H1 (cell line): ENCODE measurements at regions not wholly inside any gene's neighbourhood (a gene's known extent, or its start where the extent isn't known, plus 50 kb on each side); places are given as distances from the start of the nearest gene placed in this dataset.

ENCODE experiments used
- CHD7 ChIP-seq: fragments of 300-600 bp; sonication (generic); IDR thresholded peaks from 2 replicates; pipeline ENCODE4 v1.7.1; 2012; ENCODE audit warnings: low read length, moderate library complexity, mild to moderate bottlenecking, inconsistent platforms; ENCODE audit not compliant: insufficient replicate concordance
- CREB1 ChIP-seq: IDR thresholded peaks from 2 replicates; pipeline ENCODE4 v1.6.1; 2012; ENCODE audit warnings: inconsistent platforms
- EP300 ChIP-seq, 2 experiments: IDR thresholded peaks; 1 replicate in 1 of 2; 2 replicates in 1 of 2; pipeline ENCODE4 v1.6.1; 2011 to 2012; ENCODE audit warnings: low read depth in 2 of 2, low read length in 2 of 2, mild to moderate bottlenecking in 2 of 2, borderline replicate concordance in 1 of 2, inconsistent platforms in 1 of 2, moderate library complexity in 1 of 2
- EZH2 ChIP-seq: fragments of 200-600 bp; sonication (generic); IDR thresholded peaks from 2 replicates; pipeline ENCODE4 v1.7.1; 2012; ENCODE audit warnings: low read depth, mild to moderate bottlenecking, moderate library complexity, low read length, inconsistent platforms; ENCODE audit not compliant: severe bottlenecking
- JUND ChIP-seq: IDR thresholded peaks from 2 replicates; pipeline ENCODE4 v1.6.1; 2011; ENCODE audit warnings: mild to moderate bottlenecking, improper control_type of control experiment, low read length
- POLR2AphosphoS5 ChIP-seq: IDR thresholded peaks from 2 replicates; pipeline ENCODE4 v1.6.1; 2011; ENCODE audit warnings: low read depth, low read length
- SRF ChIP-seq: IDR thresholded peaks from 2 replicates; pipeline ENCODE4 v1.6.1; 2011; ENCODE audit warnings: mild to moderate bottlenecking, low read depth, low read length, moderate library complexity
- SUZ12 ChIP-seq: fragments of 200-600 bp; sonication (generic); IDR thresholded peaks from 2 replicates; pipeline ENCODE4 v1.6.1; 2012; ENCODE audit warnings: mild to moderate bottlenecking, inconsistent platforms, low read length, moderate library complexity, mixed read lengths
- TAF1 ChIP-seq: IDR thresholded peaks from 2 replicates; pipeline ENCODE4 v1.6.1; 2011; ENCODE audit warnings: mild to moderate bottlenecking, low read depth, low read length
- TBP ChIP-seq: IDR thresholded peaks from 2 replicates; pipeline ENCODE4 v1.6.1; 2011; ENCODE audit warnings: low read depth, low read length, improper control_type of control experiment
- USF2 ChIP-seq: IDR thresholded peaks from 2 replicates; pipeline ENCODE4 v1.6.1; 2011; ENCODE audit warnings: low read length, improper control_type of control experiment
- TF ChIP-seq, protein P1 (sequence below), 3 experiments: IDR thresholded peaks; 1 replicate in 2 of 3; 2 replicates in 1 of 3; pipeline versions ENCODE4 v1.5.1 to v1.6.1; 2011; ENCODE audit warnings: low read length in 3 of 3, mild to moderate bottlenecking in 3 of 3, inconsistent platforms in 2 of 3, low read depth in 1 of 3, moderate library complexity in 1 of 3; ENCODE audit not compliant: insufficient read depth in 1 of 3; ENCODE audit errors: control extremely low read depth in 1 of 3
- TF ChIP-seq, protein P2 (sequence below): IDR thresholded peaks from 2 replicates; pipeline ENCODE4 v1.6.1; 2012; ENCODE audit warnings: inconsistent platforms

GRCh38 chr3:147713234-147714133 is 304.3 kb downstream of the ZIC1 start:
- TF ChIP-seq TAF1 (no peak), EP300 (IDR thresholded peaks at IDR 0.05; ENCODE audit: borderline replicate concordance in 1 of 2, low read depth in 2 of 2, low read length in 2 of 2) (no peak), JUND (no peak), POLR2AphosphoS5 (no peak), CHD7 (no peak), USF2 (no peak), SUZ12 (no peak), TBP (no peak), EZH2 (no peak), SRF (no peak), CREB1 (no peak)
- TF ChIP-seq, protein P1, sequence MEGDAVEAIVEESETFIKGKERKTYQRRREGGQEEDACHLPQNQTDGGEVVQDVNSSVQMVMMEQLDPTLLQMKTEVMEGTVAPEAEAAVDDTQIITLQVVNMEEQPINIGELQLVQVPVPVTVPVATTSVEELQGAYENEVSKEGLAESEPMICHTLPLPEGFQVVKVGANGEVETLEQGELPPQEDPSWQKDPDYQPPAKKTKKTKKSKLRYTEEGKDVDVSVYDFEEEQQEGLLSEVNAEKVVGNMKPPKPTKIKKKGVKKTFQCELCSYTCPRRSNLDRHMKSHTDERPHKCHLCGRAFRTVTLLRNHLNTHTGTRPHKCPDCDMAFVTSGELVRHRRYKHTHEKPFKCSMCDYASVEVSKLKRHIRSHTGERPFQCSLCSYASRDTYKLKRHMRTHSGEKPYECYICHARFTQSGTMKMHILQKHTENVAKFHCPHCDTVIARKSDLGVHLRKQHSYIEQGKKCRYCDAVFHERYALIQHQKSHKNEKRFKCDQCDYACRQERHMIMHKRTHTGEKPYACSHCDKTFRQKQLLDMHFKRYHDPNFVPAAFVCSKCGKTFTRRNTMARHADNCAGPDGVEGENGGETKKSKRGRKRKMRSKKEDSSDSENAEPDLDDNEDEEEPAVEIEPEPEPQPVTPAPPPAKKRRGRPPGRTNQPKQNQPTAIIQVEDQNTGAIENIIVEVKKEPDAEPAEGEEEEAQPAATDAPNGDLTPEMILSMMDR (IDR thresholded peaks at IDR 0.05; ENCODE audit: control extremely low read depth in 1 of 3, insufficient read depth in 1 of 3, low read depth in 1 of 3, low read length in 3 of 3): no peak
- TF ChIP-seq, protein P2, sequence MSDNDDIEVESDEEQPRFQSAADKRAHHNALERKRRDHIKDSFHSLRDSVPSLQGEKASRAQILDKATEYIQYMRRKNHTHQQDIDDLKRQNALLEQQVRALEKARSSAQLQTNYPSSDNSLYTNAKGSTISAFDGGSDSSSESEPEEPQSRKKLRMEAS: no peak
